Naive thymus-derived CD4-positive, alpha-beta T cell (primary cell): ENCODE measurements at regions not wholly inside any gene's neighbourhood (a gene's known extent, or its start where the extent isn't known, plus 50 kb on each side); places are given as distances from the start of the nearest gene placed in this dataset.

Experiments
- ATAC-seq: fragments of 150-1000 bp; cut with Tn5 transposase; 2 replicates; pipeline ENCODE4 v1.10.0; 2021; ENCODE audit warnings: mild to moderate bottlenecking, moderate library complexity
- CTCF ChIA-PET: fragments of 350-600 bp; sonication (Branson Sonifier 250); formaldehyde crosslinking; loops from one replicate; lab custom pipeline; 2021; ENCODE audit warnings: antibody characterized with exemption; lab: Charles Lee
- POLR2A ChIA-PET: fragments of 350-600 bp; sonication (Branson Sonifier 250); formaldehyde crosslinking; loops from one replicate; lab custom pipeline; 2021; ENCODE audit warnings: antibody characterized with exemption, inconsistent platforms; lab: Charles Lee
- DNase-seq, 9 donors: peaks; one replicate each; pipeline versions ENCODE4 v3.0.0 to v3.0.0-alpha.2; 2020 to 2022; ENCODE audit warnings: mixed read lengths in 1 of 9
- H3K27ac ChIP-seq: one replicate; pipeline ENCODE4 v1.7.0; 2013; ENCODE audit warnings: mild to moderate bottlenecking, low read depth, low read length, moderate library complexity
- H3K27me3 ChIP-seq, 2 donors: one replicate each; pipeline ENCODE4 v1.7.0; 2013; ENCODE audit warnings: low read length in 2 of 2, mild to moderate bottlenecking in 2 of 2, moderate library complexity in 2 of 2; ENCODE audit not compliant: control insufficient read depth in 2 of 2, insufficient read depth in 2 of 2
- H3K36me3 ChIP-seq, 3 experiments: 1 replicate in 2 of 3; 2 replicates in 1 of 3; pipeline ENCODE4 v1.7.0; 2013; ENCODE audit warnings: low read length in 3 of 3, mild to moderate bottlenecking in 3 of 3, moderate library complexity in 1 of 3; ENCODE audit not compliant: insufficient read depth in 3 of 3, control insufficient read depth in 2 of 3
- H3K4me1 ChIP-seq, 2 donors: one replicate each; pipeline ENCODE4 v1.7.0; 2013; ENCODE audit warnings: low read length in 2 of 2, mild to moderate bottlenecking in 2 of 2, moderate library complexity in 1 of 2; ENCODE audit not compliant: control insufficient read depth in 2 of 2, insufficient read depth in 2 of 2
- H3K4me3 ChIP-seq: 2 replicates; pipeline ENCODE4 v1.7.0; 2013; ENCODE audit warnings: mild to moderate bottlenecking, low read length
- H3K9me3 ChIP-seq, 3 experiments: 1 replicate in 2 of 3; 2 replicates in 1 of 3; pipeline ENCODE4 v1.7.0; 2013; ENCODE audit warnings: low read length in 3 of 3; ENCODE audit not compliant: control insufficient read depth in 2 of 3
- H3K27ac Mint-ChIP-seq, 9 donors: one replicate each; pipeline ENCODE4 v1.8.0; 2020 to 2022; ENCODE audit warnings: mixed read lengths in 9 of 9, mild to moderate bottlenecking in 8 of 9, moderate library complexity in 5 of 9, inconsistent platforms in 2 of 9
- H3K27me3 Mint-ChIP-seq, 5 donors: one replicate each; pipeline ENCODE4 v1.8.0; 2021 to 2022; ENCODE audit warnings: mixed read lengths in 5 of 5, mild to moderate bottlenecking in 1 of 5
- H3K36me3 Mint-ChIP-seq, 5 donors: one replicate each; pipeline ENCODE4 v1.8.0; 2020 to 2022; ENCODE audit warnings: mixed read lengths in 5 of 5, mild to moderate bottlenecking in 3 of 5, inconsistent platforms in 1 of 5
- H3K4me1 Mint-ChIP-seq, 7 donors: one replicate each; pipeline ENCODE4 v1.8.0; 2020 to 2022; ENCODE audit warnings: mixed read lengths in 7 of 7, mild to moderate bottlenecking in 3 of 7, inconsistent platforms in 1 of 7
- H3K4me3 Mint-ChIP-seq, 10 donors: one replicate each; pipeline ENCODE4 v1.8.0; 2020 to 2022; ENCODE audit warnings: mild to moderate bottlenecking in 10 of 10, mixed read lengths in 10 of 10, moderate library complexity in 6 of 10, inconsistent platforms in 2 of 10
- H3K9me3 Mint-ChIP-seq, 11 donors: one replicate each; pipeline ENCODE4 v1.8.0; 2020 to 2022; ENCODE audit warnings: mixed read lengths in 11 of 11, mild to moderate bottlenecking in 4 of 11, inconsistent platforms in 1 of 11, moderate library complexity in 1 of 11
- intact Hi-C, 2 donors: fragments of 100-400 bp; cut with micrococcal nuclease; formaldehyde crosslinking; loops; one replicate each; pipeline ENCODE4 v1.15.1; 2023

GRCh38 chr4:53801373-53801772 lies 210.1 kb upstream of the LNX1 start:
- H3K27ac Mint-ChIP-seq: no peak overlapping the region
- POLR2A ChIA-PET: no interaction called here
- H3K4me1 ChIP-seq: no peaks in the 10 kb centered on the region

GRCh38 chr4:53800741-53801140 lies 209.5 kb upstream of the LNX1 start:
- Mint-ChIP-seq H3K4me3 (no peak overlapping the region), H3K27ac (no peak overlapping the region), H3K4me1 (no peaks in the 10 kb centered on the region), H3K36me3 (no peaks in the 10 kb centered on the region), H3K9me3 (peaks cover 0 to 4% (median 0%) of the 10 kb centered on the region in 11 donors), H3K27me3 (peaks cover 0 to 13% (median 5%) of the 10 kb centered on the region in 5 donors)
- intact Hi-C loops: loop anchor here in 1 of 2 donors (10.0 kb wide), 1 partner anchor 1716 kb away; no protein-coding TSS in a partner anchor
- Histone ChIP-seq H3K27ac (no peak overlapping the region), H3K36me3 (no peaks in the 10 kb centered on the region), H3K4me3 (no peak overlapping the region), H3K9me3 (no peaks in the 10 kb centered on the region), H3K27me3 (no peaks in the 10 kb centered on the region), H3K4me1 (no peaks in the 10 kb centered on the region)
- ChIA-PET CTCF (no interaction called here), POLR2A (no interaction called here)
- DNase-seq (no peak), ATAC-seq (no peak)

More at GRCh38 chr4:53801373-53801772, 210.1 kb upstream of the LNX1 start:
- H3K27me3 ChIP-seq: no peaks in the 10 kb centered on the region
- H3K4me3 ChIP-seq: no peak overlapping the region
- H3K36me3 Mint-ChIP-seq: no peaks in the 10 kb centered on the region
- H3K9me3 Mint-ChIP-seq: peaks cover 0 to 4% (median 0%) of the 10 kb centered on the region in 11 donors
- peaks cover 0 to 12% (median 4%) of the 10 kb centered on the region in 5 donors for H3K27me3 Mint-ChIP-seq
- H3K9me3 ChIP-seq: no peaks in the 10 kb centered on the region
- H3K4me1 Mint-ChIP-seq: no peaks in the 10 kb centered on the region
- no peaks in the 10 kb centered on the region for H3K36me3 ChIP-seq
- CTCF ChIA-PET: no interaction called here
- DNase-seq (no peak), ATAC-seq (no peak)
- intact Hi-C loops: loop anchor here in 1 of 2 donors (10.0 kb wide), 1 partner anchor 1717 kb away; no protein-coding TSS in a partner anchor
- H3K4me3 Mint-ChIP-seq: no peak overlapping the region
- H3K27ac ChIP-seq: no peak overlapping the region

- Histone ChIP-seq H3K4me3 (no peak overlapping the region), H3K4me1 (no peaks in the 10 kb centered on the region), H3K27me3 (no peaks in the 10 kb centered on the region), H3K9me3 (no peaks in the 10 kb centered on the region), H3K27ac (no peak overlapping the region), H3K36me3 (no peaks in the 10 kb centered on the region)
- ChIA-PET CTCF (no interaction called here), POLR2A (no interaction called here)
- intact Hi-C loops: no loop called here
- ATAC-seq (no peak), DNase-seq (no peak)
- Mint-ChIP-seq H3K4me3 (no peak overlapping the region), H3K4me1 (no peaks in the 10 kb centered on the region), H3K27ac (no peak overlapping the region), H3K9me3 (peaks cover 0 to 7% (median 0%) of the 10 kb centered on the region in 11 donors), H3K27me3 (peaks cover 0 to 38% (median 15%) of the 10 kb centered on the region in 5 donors), H3K36me3 (no peaks in the 10 kb centered on the region)
These were observed 201.8 kb upstream of the LNX1 start for GRCh38 chr4:53793096-53793495.

DNA sequence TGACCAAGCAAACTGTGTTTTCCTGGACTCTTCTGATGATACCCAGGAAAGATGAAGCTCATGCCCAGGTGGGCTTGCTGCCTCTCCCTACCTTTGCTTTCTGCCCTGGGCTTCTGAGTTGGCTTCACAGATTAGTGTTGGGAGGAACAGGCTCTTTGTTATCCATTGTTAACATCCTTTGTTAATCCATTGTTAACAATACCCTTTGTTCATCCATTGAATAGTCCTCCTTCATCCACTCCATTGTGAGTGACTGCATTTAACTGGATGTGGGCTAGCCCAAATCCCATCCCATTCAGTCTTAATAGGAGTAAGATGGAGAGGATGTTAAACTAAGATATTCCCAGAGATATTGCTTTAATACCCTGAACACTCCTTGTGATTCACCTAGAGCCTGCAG lies 199.0 kb upstream of the LNX1 start:
- Histone ChIP-seq H3K27me3 (no peaks in the 10 kb centered on the region), H3K27ac (no peak overlapping the region), H3K4me3 (no peak overlapping the region), H3K9me3 (no peaks in the 10 kb centered on the region), H3K4me1 (no peaks in the 10 kb centered on the region), H3K36me3 (no peaks in the 10 kb centered on the region)
- Mint-ChIP-seq H3K9me3 (peaks cover 0 to 7% (median 0%) of the 10 kb centered on the region in 11 donors), H3K27me3 (peaks cover 0 to 33% (median 17%) of the 10 kb centered on the region in 5 donors), H3K4me3 (no peak overlapping the region), H3K27ac (no peak overlapping the region), H3K36me3 (no peaks in the 10 kb centered on the region), H3K4me1 (no peaks in the 10 kb centered on the region)
- intact Hi-C loops: no loop called here
- ChIA-PET POLR2A (no interaction called here), CTCF (no interaction called here)
- ATAC-seq: peak; percentile 12
- DNase-seq: no peak

DNA sequence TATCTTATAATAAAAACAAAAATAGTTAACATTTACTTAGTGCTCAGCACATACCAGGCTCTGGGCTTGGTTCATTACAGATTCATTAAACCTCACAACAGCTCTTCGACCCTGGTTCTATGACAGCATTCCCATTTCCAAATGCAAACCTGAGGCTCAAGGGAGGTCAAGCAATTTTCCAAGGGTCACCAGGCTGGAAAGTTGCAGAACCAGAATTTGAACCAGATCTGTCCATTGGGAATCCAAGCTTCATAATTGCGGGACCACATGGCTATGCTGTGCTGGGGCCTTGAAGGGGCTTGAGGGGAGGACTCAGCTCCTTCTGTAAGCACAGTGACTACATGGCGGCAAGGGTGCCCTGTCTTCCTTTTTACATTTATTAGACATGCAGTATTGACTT lies 197.3 kb upstream of the LNX1 start:
- ATAC-seq: no peak
- Histone ChIP-seq H3K4me3 (no peak overlapping the region), H3K4me1 (no peaks in the 10 kb centered on the region), H3K36me3 (no peaks in the 10 kb centered on the region), H3K27ac (no peak overlapping the region), H3K9me3 (no peaks in the 10 kb centered on the region), H3K27me3 (no peaks in the 10 kb centered on the region)
- Mint-ChIP-seq H3K36me3 (no peaks in the 10 kb centered on the region), H3K27ac (no peak overlapping the region), H3K9me3 (peaks cover 0 to 11% (median 0%) of the 10 kb centered on the region in 11 donors), H3K27me3 (peaks cover 0 to 24% (median 18%) of the 10 kb centered on the region in 5 donors), H3K4me3 (no peak overlapping the region), H3K4me1 (no peaks in the 10 kb centered on the region)
- POLR2A ChIA-PET: no interaction called here
- DNase-seq: no peak
- CTCF ChIA-PET: no interaction called here
- intact Hi-C loops: no loop called here

- H3K4me1 ChIP-seq: no peaks in the 10 kb centered on the region
- no peaks in the 10 kb centered on the region for H3K27me3 ChIP-seq
- H3K27ac ChIP-seq: no peak overlapping the region
- intact Hi-C loops: no loop called here
- no peaks in the 10 kb centered on the region for H3K36me3 ChIP-seq
- Mint-ChIP-seq H3K4me3 (no peak overlapping the region), H3K9me3 (peaks cover 0 to 11% (median 0%) of the 10 kb centered on the region in 11 donors), H3K27me3 (peaks cover 0 to 21% (median 18%) of the 10 kb centered on the region in 5 donors), H3K4me1 (no peaks in the 10 kb centered on the region), H3K27ac (no peak overlapping the region), H3K36me3 (no peaks in the 10 kb centered on the region)
- H3K9me3 ChIP-seq: no peaks in the 10 kb centered on the region
- ATAC-seq: no peak
- no peak overlapping the region for H3K4me3 ChIP-seq
- DNase-seq: no peak
- CTCF ChIA-PET: no interaction called here
- POLR2A ChIA-PET: no interaction called here
These were observed 196.7 kb upstream of the LNX1 start for GRCh38 chr4:53788011-53788410.

- Mint-ChIP-seq H3K4me1 (peaks cover 0 to 3% (median 0%) of the 10 kb centered on the region in 7 donors), H3K9me3 (peaks cover 0 to 11% (median 0%) of the 10 kb centered on the region in 11 donors), H3K36me3 (no peaks in the 10 kb centered on the region), H3K27me3 (peaks cover 0 to 18% (median 12%) of the 10 kb centered on the region in 5 donors), H3K4me3 (no peak overlapping the region), H3K27ac (no peak overlapping the region)
- no peaks in the 10 kb centered on the region for H3K36me3 ChIP-seq
- POLR2A ChIA-PET: no interaction called here
- no peaks in the 10 kb centered on the region for H3K27me3 ChIP-seq
- DNase-seq (no peak), ATAC-seq (no peak)
- intact Hi-C loops: no loop called here
- no peaks in the 10 kb centered on the region for H3K9me3 ChIP-seq
- CTCF ChIA-PET: no interaction called here
- H3K4me1 ChIP-seq: no peaks in the 10 kb centered on the region
- H3K4me3 ChIP-seq: no peak overlapping the region
- no peak overlapping the region for H3K27ac ChIP-seq
These were observed 195.3 kb upstream of the LNX1 start for GRCh38 chr4:53786632-53787031.
